ENCODE measurements at regions not wholly inside any gene's neighbourhood (a gene's known extent, or its start where the extent isn't known, plus 50 kb on each side); places are given as distances from the start of the nearest gene placed in this dataset.

DNA sequence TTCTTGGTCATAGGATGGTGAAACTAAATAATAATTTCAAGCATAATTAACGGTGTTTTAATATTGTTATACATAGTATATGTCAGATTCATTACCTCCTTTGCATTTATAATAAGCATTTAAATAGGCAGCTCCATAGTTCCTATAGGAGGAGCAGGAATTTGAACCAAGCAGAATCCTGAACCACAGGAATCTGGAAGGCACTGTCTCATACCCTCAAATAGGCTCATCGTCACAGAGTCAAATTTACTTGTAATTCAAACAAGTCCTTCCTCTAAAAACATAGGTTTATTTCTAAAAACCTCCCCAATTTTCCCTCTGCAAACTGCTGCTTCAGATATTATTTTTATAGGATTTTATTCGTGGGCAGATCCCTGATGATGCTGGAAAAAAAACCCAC lies 376.3 kb upstream of the ARHGEF26 start:
- no peak overlapping the region for H2AFZ ChIP-seq
- DNase-seq (ENCODE audit: low spot score): no peak
- H3K4me3 ChIP-seq: no peak overlapping the region
- no peak overlapping the region for H3K4me2 ChIP-seq
- no peaks in the 10 kb centered on the region for H3K79me2 ChIP-seq
- TF ChIP-seq, protein P1, sequence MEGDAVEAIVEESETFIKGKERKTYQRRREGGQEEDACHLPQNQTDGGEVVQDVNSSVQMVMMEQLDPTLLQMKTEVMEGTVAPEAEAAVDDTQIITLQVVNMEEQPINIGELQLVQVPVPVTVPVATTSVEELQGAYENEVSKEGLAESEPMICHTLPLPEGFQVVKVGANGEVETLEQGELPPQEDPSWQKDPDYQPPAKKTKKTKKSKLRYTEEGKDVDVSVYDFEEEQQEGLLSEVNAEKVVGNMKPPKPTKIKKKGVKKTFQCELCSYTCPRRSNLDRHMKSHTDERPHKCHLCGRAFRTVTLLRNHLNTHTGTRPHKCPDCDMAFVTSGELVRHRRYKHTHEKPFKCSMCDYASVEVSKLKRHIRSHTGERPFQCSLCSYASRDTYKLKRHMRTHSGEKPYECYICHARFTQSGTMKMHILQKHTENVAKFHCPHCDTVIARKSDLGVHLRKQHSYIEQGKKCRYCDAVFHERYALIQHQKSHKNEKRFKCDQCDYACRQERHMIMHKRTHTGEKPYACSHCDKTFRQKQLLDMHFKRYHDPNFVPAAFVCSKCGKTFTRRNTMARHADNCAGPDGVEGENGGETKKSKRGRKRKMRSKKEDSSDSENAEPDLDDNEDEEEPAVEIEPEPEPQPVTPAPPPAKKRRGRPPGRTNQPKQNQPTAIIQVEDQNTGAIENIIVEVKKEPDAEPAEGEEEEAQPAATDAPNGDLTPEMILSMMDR (IDR thresholded peaks at IDR 0.05; ENCODE audit: poor library complexity): no peak
- TF ChIP-seq EZH2phosphoT487 (IDR thresholded peaks at IDR 0.05; ENCODE audit: low read depth, severe bottlenecking, unreplicated experiment) (no peak), EZH2 (IDR thresholded peaks at IDR 0.05; ENCODE audit: borderline replicate concordance) (no peak)
- no peaks in the 10 kb centered on the region for H3K9me2 ChIP-seq (replicated peaks; ENCODE audit: insufficient read depth)
- H4K20me1 ChIP-seq (ENCODE audit: insufficient read depth, poor library complexity, severe bottlenecking): no peaks in the 10 kb centered on the region
- no peaks in the 10 kb centered on the region for H3K4me1 ChIP-seq (ENCODE audit: insufficient read depth)
- H3K36me3 ChIP-seq (replicated peaks; ENCODE audit: insufficient read depth, low read depth): no peaks in the 10 kb centered on the region
- H3K9me3 ChIP-seq (ENCODE audit: low read depth): no peaks in the 10 kb centered on the region
- no peaks in the 10 kb centered on the region for H3K27me3 ChIP-seq
- no peak overlapping the region for H3K27ac ChIP-seq
- WGBS (ENCODE audit: low lambda C conversion rate, missing lambda C conversion rate): 83% methylated on average over 3 of the region's 3 CpGs

DNA sequence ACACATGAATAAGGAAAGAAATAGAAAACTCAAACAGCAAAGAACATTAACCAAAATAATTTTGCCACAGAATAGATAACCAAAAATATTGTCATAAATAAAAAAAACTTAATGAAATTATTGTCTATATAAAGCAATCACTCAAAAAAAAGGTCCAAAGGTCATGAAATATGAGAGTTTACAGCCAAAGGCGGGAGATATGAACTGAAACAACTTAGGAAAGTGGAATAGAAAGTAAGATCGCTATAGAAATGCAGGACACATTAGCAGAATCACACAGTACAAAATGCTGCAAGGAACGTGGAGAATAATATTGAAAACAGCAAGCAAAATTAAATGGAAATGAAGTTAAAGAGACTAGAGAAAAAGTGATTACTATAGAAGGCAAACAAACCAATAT lies 375.0 kb upstream of the ARHGEF26 start:
- Histone ChIP-seq H3K36me3 (replicated peaks; ENCODE audit: insufficient read depth, low read depth) (no peaks in the 10 kb centered on the region), H3K4me3 (no peak overlapping the region), H3K79me2 (no peaks in the 10 kb centered on the region), H3K27me3 (no peaks in the 10 kb centered on the region), H3K9me2 (replicated peaks; ENCODE audit: insufficient read depth) (no peaks in the 10 kb centered on the region), H3K9me3 (ENCODE audit: low read depth) (no peaks in the 10 kb centered on the region), H3K27ac (no peak overlapping the region), H3K4me1 (ENCODE audit: insufficient read depth) (no peaks in the 10 kb centered on the region), H3K4me2 (no peak overlapping the region), H2AFZ (no peak overlapping the region), H4K20me1 (ENCODE audit: insufficient read depth, poor library complexity, severe bottlenecking) (no peaks in the 10 kb centered on the region)
- WGBS (ENCODE audit: low lambda C conversion rate, missing lambda C conversion rate): 93% methylated on average over 3 of the region's 3 CpGs
- no peak for DNase-seq (ENCODE audit: low spot score)
- no peak for TF ChIP-seq EZH2 (IDR thresholded peaks at IDR 0.05; ENCODE audit: borderline replicate concordance)
- TF ChIP-seq, protein P1 (IDR thresholded peaks at IDR 0.05; ENCODE audit: poor library complexity): no peak
- TF ChIP-seq EZH2phosphoT487 (IDR thresholded peaks at IDR 0.05; ENCODE audit: low read depth, severe bottlenecking, unreplicated experiment): no peak

DNA sequence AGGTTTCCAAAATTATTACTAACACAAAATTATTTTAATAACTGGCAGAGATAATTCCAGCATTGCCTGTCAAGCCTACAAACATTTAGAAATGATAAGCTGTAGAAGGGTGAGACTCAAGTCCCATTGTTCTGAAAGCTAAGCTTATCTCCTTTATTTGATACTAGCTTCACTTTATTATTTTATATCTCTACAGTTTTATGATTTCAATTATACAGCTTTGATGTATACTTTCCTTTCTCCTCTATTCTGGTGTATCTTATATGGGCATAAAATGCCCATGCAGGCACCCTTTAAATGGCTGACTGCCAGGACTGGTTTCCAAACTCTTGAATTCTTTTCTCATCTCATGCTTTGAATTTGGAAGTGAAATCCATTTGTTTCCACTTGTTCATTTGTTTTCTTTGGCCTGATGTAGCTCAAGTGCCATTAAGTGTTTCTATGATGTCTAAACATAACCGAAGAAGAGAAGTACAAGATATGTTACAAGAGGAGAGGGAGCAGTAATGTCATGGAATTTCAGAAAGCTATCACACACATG lies 372.1 kb upstream of the ARHGEF26 start:
- no peaks in the 10 kb centered on the region for H3K36me3 ChIP-seq (replicated peaks; ENCODE audit: insufficient read depth, low read depth)
- no peak for DNase-seq (ENCODE audit: low spot score)
- H3K4me2 ChIP-seq: no peak overlapping the region
- H4K20me1 ChIP-seq (ENCODE audit: insufficient read depth, poor library complexity, severe bottlenecking): no peaks in the 10 kb centered on the region
- H3K79me2 ChIP-seq: no peaks in the 10 kb centered on the region
- no peaks in the 10 kb centered on the region for H3K9me3 ChIP-seq (ENCODE audit: low read depth)
- TF ChIP-seq EZH2 (IDR thresholded peaks at IDR 0.05; ENCODE audit: borderline replicate concordance) (no peak), EZH2phosphoT487 (IDR thresholded peaks at IDR 0.05; ENCODE audit: low read depth, severe bottlenecking, unreplicated experiment) (no peak)
- TF ChIP-seq, protein P1 (IDR thresholded peaks at IDR 0.05; ENCODE audit: poor library complexity): no peak
- H3K27me3 ChIP-seq: no peaks in the 10 kb centered on the region
- no peak overlapping the region for H3K27ac ChIP-seq
- no peaks in the 10 kb centered on the region for H3K9me2 ChIP-seq (replicated peaks; ENCODE audit: insufficient read depth)
- H3K4me1 ChIP-seq (ENCODE audit: insufficient read depth): peaks cover 5% of the 10 kb centered on the region
- no peak overlapping the region for H3K4me3 ChIP-seq
- 58% methylated on average over 1 of the region's 1 CpG for WGBS (ENCODE audit: low lambda C conversion rate, missing lambda C conversion rate)
- H2AFZ ChIP-seq: no peak overlapping the region
